PC-3 (cell line): ENCODE measurements at regions not wholly inside any gene's neighbourhood (a gene's known extent, or its start where the extent isn't known, plus 50 kb on each side); places are given as distances from the start of the nearest gene placed in this dataset.

ENCODE experiments used
- ATAC-seq: fragments of 200-7000 bp; cut with Tn5 transposase; 2 replicates; pipeline ENCODE4 v1.9.1; 2020; ENCODE audit warnings: mild to moderate bottlenecking, moderate library complexity
- BruUV-seq: library from RNA; stranded (reverse); fragments of 400-500 nt; replicated peaks from 2 replicates; lab custom pipeline; 2021; lab: Mats Ljungman, UMichigan
- CTCF ChIA-PET: fragments of 300-600 bp; sonication (Branson Sonifier 250); formaldehyde crosslinking; loops from one replicate; lab custom pipeline; 2022; ENCODE audit warnings: antibody characterized with exemption; lab: Charles Lee
- POLR2A ChIA-PET: fragments of 300-600 bp; sonication (Branson Sonifier 250); formaldehyde crosslinking; loops from one replicate; lab custom pipeline; 2022; ENCODE audit warnings: antibody characterized with exemption; ENCODE audit not compliant: unreplicated experiment; lab: Charles Lee
- DNase-seq: peaks from one replicate; pipeline ENCODE4 v3.0.0-alpha.2; 2015
- H2AFZ ChIP-seq: fragments of 300-600 bp; sonication (generic); 2 replicates; pipeline ENCODE4 v1.6.0; 2016; ENCODE audit warnings: antibody characterized with exemption, low read length
- H3F3A ChIP-seq: fragments of 300-600 bp; sonication (generic); one replicate; pipeline ENCODE4 v1.6.0; 2017; ENCODE audit warnings: antibody characterized with exemption, low read length, control low read depth, mild to moderate bottlenecking; ENCODE audit not compliant: unreplicated experiment
- H3K27ac ChIP-seq: fragments of 300-600 bp; sonication (generic); 2 replicates; pipeline ENCODE4 v1.5.1; 2016; ENCODE audit warnings: mild to moderate bottlenecking, low read length
- H3K27me3 ChIP-seq: fragments of 300-600 bp; sonication (generic); 2 replicates; pipeline ENCODE4 v1.6.1; 2016; ENCODE audit warnings: low read length, mixed read lengths
- H3K36me3 ChIP-seq: fragments of 300-600 bp; sonication (generic); 2 replicates; pipeline ENCODE4 v1.6.1; 2016; ENCODE audit warnings: low read depth, mixed run types, low read length, mixed read lengths
- H3K4me1 ChIP-seq: fragments of 300-600 bp; sonication (generic); 2 replicates; pipeline ENCODE4 v1.5.1; 2016; ENCODE audit warnings: low read length; ENCODE audit not compliant: insufficient read depth
- H3K4me2 ChIP-seq: fragments of 300-600 bp; sonication (generic); 2 replicates; pipeline ENCODE4 v1.6.0; 2016; ENCODE audit warnings: low read length
- H3K4me3 ChIP-seq: fragments of 300-600 bp; sonication (generic); 2 replicates; pipeline ENCODE4 v1.5.1; 2016; ENCODE audit warnings: mild to moderate bottlenecking, low read length, mixed read lengths
- H3K79me2 ChIP-seq: fragments of 300-600 bp; sonication (generic); 2 replicates; pipeline ENCODE4 v1.6.1; 2017; ENCODE audit warnings: low read length, mixed read lengths
- H3K9ac ChIP-seq: fragments of 300-600 bp; sonication (generic); 2 replicates; pipeline ENCODE4 v1.6.0; 2016; ENCODE audit warnings: mild to moderate bottlenecking, low read length
- H3K9me2 ChIP-seq: fragments of 300-600 bp; sonication (generic); replicated peaks from 2 replicates; pipeline ENCODE4 v1.6.1; 2016; ENCODE audit warnings: mixed run types, low read length, mixed read lengths
- H3K9me3 ChIP-seq: fragments of 300-600 bp; sonication (generic); 2 replicates; pipeline ENCODE4 v1.6.1; 2016; ENCODE audit warnings: low read length, mixed read lengths
- H4K20me1 ChIP-seq: fragments of 300-600 bp; sonication (generic); 2 replicates; pipeline ENCODE4 v1.6.1; 2016; ENCODE audit warnings: low read length, mixed read lengths
- CTCF ChIP-seq: fragments of 300-600 bp; sonication (generic); conservative IDR thresholded peaks from 2 replicates; pipeline ENCODE4 v1.5.1; 2017; ENCODE audit warnings: antibody characterized with exemption, low read depth, mild to moderate bottlenecking, low read length
- EZH2 ChIP-seq: fragments of 300-600 bp; sonication (generic); IDR thresholded peaks from one replicate; pipeline ENCODE4 v1.6.1; 2017; ENCODE audit warnings: antibody characterized with exemption, mild to moderate bottlenecking, low read length; ENCODE audit not compliant: unreplicated experiment
- EZH2phosphoT487 ChIP-seq: fragments of 300-600 bp; sonication (generic); IDR thresholded peaks from 2 replicates; pipeline ENCODE4 v1.6.1; 2018; ENCODE audit warnings: mild to moderate bottlenecking, antibody characterized with exemption, low read length, borderline replicate concordance
- intact Hi-C: fragments of 100-400 bp; cut with micrococcal nuclease; formaldehyde crosslinking; loops from 2 replicates; pipeline ENCODE4 v1.9.0; 2023

DNA sequence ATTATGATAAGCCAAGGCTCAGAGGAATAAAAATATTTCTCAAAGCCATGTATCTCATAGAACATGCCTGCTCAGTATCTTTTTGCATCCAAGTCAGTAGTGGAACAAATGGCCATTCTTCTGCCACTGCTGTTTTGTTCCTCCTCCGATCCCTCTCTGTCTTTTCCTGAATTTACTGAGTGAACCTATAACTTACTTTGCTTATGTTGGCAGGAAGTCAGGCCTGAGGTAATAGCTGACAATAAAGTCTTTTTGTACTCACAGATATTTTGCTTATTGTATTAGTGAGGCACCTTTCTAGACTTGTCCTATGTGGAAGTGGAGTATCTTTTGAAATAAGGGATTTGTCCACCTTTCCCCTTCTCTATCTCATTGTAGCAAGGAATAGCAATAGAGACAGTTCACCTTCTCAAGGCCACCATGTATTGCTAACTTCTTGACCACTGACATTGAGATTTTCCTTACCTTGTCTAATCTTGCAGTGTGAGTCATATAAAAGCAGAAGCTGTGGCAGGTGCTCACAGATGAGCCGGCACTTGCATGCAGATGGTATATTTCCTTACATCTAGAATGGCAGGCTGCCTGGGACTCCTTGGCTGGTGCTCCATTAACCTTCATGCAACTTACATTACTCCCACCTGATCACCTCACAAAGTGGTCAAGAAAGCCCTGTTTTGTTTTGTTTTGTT, 68.2 kb downstream of the AGTR2 start:
- ATAC-seq (peak; percentile 31; the same call in 1 of the 2 replicates), DNase-seq (peak; percentile 47)
- H4K20me1 ChIP-seq, result no peaks in the 10 kb centered on the region
- intact Hi-C loops, result loop anchor here (10.0 kb wide), 1 partner anchor 216 kb away; no protein-coding TSS in a partner anchor
- H3K9me3 ChIP-seq, result no peaks in the 10 kb centered on the region
- no peak overlapping the region for H3K4me3 ChIP-seq
- H2AFZ ChIP-seq, result no peak overlapping the region
- no peaks in the 10 kb centered on the region for H3K79me2 ChIP-seq
- H3K4me2 ChIP-seq, result peak overlapping the region; percentile 82
- H3K9ac ChIP-seq, result peak overlapping the region; percentile 82
- H3K27ac ChIP-seq, result peak overlapping the region; percentile 98
- BruUV-seq, result no TSS peak
- no peaks in the 10 kb centered on the region for H3F3A ChIP-seq
- TF ChIP-seq EZH2phosphoT487 (no peak), EZH2 (no peak), CTCF (no peak)
- POLR2A ChIA-PET, result interaction anchor here (0.7 kb wide), 1 partner anchor 44 kb away, joined by 4 read pairs; no protein-coding TSS in a partner anchor
- H3K27me3 ChIP-seq, result no peaks in the 10 kb centered on the region
- H3K4me1 ChIP-seq, result peaks cover 46% of the 10 kb centered on the region
- H3K9me2 ChIP-seq, result no peaks in the 10 kb centered on the region
- H3K36me3 ChIP-seq, result no peaks in the 10 kb centered on the region
- CTCF ChIA-PET, result no interaction called here

- ATAC-seq (peak; percentile 77), DNase-seq (peak; percentile 87)
- Histone ChIP-seq H3K4me3 (peak overlapping the region; percentile 66), H3K9ac (peak overlapping the region; percentile 82), H3K4me1 (peaks cover 40% of the 10 kb centered on the region), H3K27ac (peak overlapping the region; percentile 98), H3K36me3 (no peaks in the 10 kb centered on the region), H3K79me2 (no peaks in the 10 kb centered on the region), H3F3A (no peaks in the 10 kb centered on the region), H3K9me3 (no peaks in the 10 kb centered on the region), H3K9me2 (no peaks in the 10 kb centered on the region), H3K27me3 (no peaks in the 10 kb centered on the region), H2AFZ (peak overlapping the region; percentile 25; the same call in 1 of the 2 replicates), H3K4me2 (peak overlapping the region; percentile 82), H4K20me1 (no peaks in the 10 kb centered on the region)
- TF ChIP-seq EZH2 (no peak), CTCF (no peak), EZH2phosphoT487 (no peak)
- BruUV-seq, result TSS peak; percentile 39
- ChIA-PET POLR2A (no interaction called here), CTCF (no interaction called here)
- intact Hi-C loops, result loop anchor here (2.0 to 10.0 kb wide), 3 partner anchors 33 to 215 kb away; no protein-coding TSS in a partner anchor
Observed at GRCh38 chrX:116239944-116240840, 69.6 kb downstream of the AGTR2 start.
